HT-29 (cell line): ENCODE measurements at regions not wholly inside any gene's neighbourhood (a gene's known extent, or its start where the extent isn't known, plus 50 kb on each side); places are given as distances from the start of the nearest gene placed in this dataset.

Experiments
- DNase-seq: peaks from one replicate; pipeline ENCODE4 v3.0.0-alpha.2; 2015; ENCODE audit warnings: low spot score

GRCh38 chr16:73886426-73886825 lies 410.2 kb upstream of the PSMD7 start:
- no peak for DNase-seq

GRCh38 chr16:73885319-73885718 lies 411.3 kb upstream of the PSMD7 start:
- no peak for DNase-seq

GRCh38 chr16:73883841-73884240 lies 412.8 kb upstream of the PSMD7 start:
- DNase-seq: no peak

DNA sequence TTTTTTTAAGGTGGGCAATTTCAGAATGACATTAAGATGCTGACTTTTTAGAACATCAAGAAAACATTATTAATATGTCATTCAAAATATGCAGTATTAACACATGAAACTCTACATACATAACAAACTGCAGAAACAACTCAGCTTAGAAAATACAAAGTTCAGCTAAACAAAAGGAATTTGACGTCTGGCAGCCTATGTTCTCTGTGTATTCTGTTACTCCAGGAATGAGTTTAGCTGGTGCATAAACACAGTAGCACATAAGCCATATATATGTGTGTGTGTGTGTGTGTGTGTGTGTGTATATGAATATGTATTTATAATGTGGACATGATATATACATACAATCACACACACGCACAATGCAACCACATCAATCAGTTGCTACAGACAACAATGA lies 413.5 kb upstream of the PSMD7 start:
- no peak for DNase-seq

DNA sequence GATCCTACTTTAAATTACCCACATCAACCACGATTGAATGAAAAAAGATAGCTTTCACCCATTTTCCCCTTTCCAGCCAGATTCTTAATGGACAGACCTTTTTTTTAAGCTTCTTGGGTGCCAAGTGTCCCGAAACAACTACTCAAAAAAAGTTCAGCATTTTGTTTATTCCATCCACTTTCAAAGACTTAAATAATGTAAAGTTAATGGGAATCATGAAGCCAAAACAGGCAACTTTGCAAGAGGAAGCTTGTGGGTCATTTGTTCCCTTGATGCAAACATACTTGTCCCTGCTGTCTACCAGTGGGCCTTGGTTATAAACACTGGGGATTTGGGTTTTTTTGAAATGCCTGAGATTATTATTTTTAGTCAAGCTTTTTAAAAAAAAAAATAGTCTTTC lies 414.0 kb upstream of the PSMD7 start:
- no peak for DNase-seq

- no peak for DNase-seq
These were observed 414.6 kb upstream of the PSMD7 start for GRCh38 chr16:73882033-73882432.

- no peak for DNase-seq
These were observed 417.0 kb upstream of the PSMD7 start for GRCh38 chr16:73879621-73880020.

DNA sequence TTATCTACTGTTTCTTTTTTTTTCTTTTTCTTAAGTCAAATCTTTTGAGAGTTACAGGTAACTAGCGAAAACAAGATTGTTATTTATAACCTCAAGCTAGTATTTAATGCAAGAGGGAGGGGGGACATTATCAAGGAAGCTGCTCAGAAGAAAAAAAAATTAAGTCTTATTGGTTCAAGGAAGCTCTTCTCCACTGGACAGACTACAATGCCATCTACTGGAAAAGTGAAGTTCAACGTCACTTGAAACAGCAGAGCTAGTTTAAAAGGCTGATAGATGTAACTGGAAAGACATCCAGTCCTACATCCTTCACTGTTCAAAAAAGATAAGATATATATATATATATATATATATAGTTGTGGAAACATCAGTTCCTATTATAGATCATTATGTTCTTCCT lies 418.0 kb upstream of the PSMD7 start:
- DNase-seq: peak; percentile 64

GRCh38 chr16:73877150-73877549 lies 419.5 kb upstream of the PSMD7 start:
- DNase-seq: no peak

GRCh38 chr16:73875996-73876690 lies 420.5 kb upstream of the PSMD7 start:
- DNase-seq: no peak

DNA sequence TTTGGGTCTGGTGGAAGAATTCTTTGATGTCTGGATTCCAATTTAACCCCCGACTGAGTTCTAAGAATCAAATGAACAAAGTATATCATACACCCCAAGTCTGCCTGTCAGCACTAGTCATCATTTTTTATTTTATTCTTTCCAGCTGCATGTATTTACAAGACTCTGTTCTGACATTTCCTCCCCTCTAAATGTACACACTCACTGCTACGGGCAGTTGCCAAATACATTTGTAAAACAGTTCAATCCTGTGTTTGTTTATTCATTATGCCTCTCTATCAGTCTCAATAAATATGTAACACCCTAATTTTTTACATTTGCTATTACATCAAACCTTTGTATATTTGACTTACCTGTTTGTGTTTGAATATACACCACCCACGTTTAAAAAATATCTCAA lies 422.3 kb upstream of the PSMD7 start:
- DNase-seq: no peak

DNA sequence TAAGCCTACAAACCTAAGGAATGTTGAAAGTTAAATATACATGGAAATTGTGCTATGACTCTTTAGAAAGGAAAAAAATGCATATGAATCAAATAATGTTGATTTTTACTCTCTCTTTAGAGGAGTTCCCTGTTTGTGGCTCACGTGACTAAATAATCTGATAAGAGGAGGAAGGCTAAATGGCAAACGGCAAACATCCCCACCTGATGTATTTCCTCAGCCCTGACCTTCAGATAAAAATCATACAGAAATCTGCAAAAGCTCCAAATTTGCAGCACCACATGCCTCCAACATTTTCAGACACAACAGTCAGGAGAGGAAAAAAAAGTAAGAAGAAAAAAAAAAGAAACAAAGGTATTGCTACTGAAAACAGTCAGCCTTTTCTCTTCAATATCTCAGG lies 423.0 kb upstream of the PSMD7 start:
- no peak for DNase-seq

DNA sequence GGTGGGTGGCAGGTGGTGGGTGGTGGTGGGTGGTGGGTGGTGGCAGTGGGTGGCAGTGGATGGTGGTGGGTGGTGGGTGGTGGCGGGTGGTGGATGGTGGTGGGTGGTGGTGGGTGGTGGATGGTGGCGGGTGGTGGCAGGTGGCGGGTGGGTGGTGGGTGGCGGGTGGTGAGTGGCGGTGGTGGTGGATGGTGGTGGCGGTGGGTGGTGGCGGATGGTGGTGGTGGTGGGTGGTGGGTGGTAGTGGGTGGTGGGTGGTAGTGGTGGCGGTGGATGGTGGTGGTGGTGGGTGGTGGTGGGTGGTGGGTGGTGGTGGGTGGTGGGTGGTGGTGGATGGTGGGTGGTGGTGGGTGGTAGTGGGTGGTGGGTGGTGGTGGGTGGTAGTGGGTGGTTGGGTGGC lies 423.8 kb upstream of the PSMD7 start:
- DNase-seq: no peak

DNA sequence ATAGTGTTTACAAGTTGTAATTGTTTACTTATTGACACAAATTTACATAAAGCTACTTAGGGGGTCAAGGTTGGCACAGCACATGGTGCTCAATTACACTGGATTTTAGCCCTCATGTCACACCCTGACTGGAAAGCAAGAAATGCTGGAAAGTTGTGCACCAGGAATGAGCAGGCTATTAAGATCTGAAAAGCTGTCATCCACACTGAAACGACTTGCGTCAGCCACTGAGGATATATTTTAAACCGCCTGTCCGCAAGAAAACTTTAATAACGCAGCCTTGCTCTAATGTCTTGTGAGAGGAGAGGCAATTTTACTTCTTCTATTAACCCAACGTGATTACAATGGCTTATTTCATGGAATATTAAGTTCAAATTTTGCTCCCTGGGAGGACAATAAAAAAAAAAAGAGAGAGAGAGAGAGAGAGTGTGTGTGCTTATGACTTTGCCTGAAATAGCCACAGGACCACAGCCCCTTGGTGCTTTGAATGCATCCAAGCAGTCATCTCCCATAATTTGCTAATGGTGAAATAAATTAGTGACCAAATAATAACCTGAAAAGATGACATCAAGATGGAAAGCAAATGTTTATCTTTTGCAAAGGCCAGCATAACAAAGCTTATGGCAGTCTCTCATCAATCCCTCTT lies 425.4 kb upstream of the PSMD7 start:
- no peak for DNase-seq

- no peak for DNase-seq
These were observed 427.5 kb upstream of the PSMD7 start for GRCh38 chr16:73869126-73869525.

- no peak for DNase-seq
These were observed 431.7 kb upstream of the PSMD7 start for GRCh38 chr16:73864868-73865267.

DNA sequence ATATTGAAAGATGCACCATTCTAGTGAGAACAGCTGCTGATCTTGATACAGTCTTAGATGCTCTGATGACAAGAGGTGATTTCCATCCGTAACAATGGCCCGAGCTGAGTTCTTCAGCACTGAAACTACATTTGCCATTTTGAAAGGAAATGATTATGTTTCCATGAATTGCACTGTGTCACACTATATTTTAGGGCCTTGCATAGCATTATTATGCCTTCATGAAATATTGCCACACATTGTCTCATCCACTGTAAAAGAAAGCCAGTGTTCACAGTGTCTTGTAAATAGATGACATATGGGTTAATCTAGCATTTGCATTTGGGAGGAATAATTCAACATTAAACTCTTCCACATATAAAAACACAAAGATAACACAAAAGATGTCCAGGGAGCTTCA lies 438.3 kb upstream of the PSMD7 start:
- no peak for DNase-seq

- no peak for DNase-seq
These were observed 442.6 kb upstream of the PSMD7 start for GRCh38 chr16:73853968-73854367.

GRCh38 chr16:73852561-73852960 lies 444.1 kb upstream of the PSMD7 start:
- no peak for DNase-seq

GRCh38 chr16:73848993-73849392 lies 447.6 kb upstream of the PSMD7 start:
- DNase-seq: no peak

DNA sequence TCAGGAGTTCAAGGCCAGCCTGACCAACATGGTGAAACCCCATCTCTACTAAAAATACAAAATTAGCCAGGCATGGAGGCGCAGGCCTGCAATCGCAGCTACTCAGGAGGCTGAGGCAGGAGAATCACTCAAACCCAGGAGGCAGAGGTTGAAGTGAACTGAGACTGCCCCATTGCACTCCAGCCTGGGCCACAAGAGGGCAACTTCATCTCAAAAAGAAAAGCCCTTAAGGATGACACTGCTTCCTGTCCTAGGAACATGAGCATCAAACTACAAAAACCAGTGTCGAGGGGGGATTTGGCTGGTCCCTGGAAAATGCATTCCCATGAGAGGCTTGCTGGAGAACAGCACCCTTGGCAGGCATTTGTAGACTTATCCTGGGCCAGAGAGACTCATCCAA lies 449.5 kb upstream of the PSMD7 start:
- no peak for DNase-seq

GRCh38 chr16:73846356-73846755 lies 450.3 kb upstream of the PSMD7 start:
- no peak for DNase-seq

GRCh38 chr16:73846007-73846330 lies 450.6 kb upstream of the PSMD7 start:
- DNase-seq: no peak
